NCI-H1105 (cell line): ENCODE measurements at regions not wholly inside any gene's neighbourhood (a gene's known extent, or its start where the extent isn't known, plus 50 kb on each side); places are given as distances from the start of the nearest gene placed in this dataset.
A peak's percentile ranks its signal among the peaks of the same experiment; 100 is the strongest.
"Not testable (repeated sequence)": the region's sequence is repeated elsewhere in the genome, so short reads cannot be mapped to it uniquely, and the experiment has no call there.

Experiments
- DNase-seq: peaks from one replicate; lab custom pipeline; 2025; lab: John Stamatoyannopoulos, UW

DNA sequence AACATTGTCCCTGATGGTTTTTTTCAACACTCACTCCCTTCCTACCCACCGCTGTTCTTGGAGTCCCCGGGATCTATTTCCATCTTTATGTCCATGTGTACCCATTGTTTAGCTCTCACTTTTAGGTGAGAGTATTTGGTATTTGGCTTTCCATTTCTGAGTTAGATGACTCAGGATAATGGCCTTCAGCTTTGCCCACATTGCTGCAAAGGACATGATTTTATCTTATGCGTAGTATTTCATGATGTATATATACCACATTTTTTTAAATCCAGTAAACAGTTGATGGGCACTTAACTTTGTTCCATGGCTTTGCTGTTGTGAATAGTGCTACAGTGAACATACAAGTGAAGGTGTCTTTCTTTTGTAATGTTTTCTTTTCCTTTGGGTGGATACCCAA, 123.5 kb upstream of the KITLG start:
- DNase-seq: no peak

DNA sequence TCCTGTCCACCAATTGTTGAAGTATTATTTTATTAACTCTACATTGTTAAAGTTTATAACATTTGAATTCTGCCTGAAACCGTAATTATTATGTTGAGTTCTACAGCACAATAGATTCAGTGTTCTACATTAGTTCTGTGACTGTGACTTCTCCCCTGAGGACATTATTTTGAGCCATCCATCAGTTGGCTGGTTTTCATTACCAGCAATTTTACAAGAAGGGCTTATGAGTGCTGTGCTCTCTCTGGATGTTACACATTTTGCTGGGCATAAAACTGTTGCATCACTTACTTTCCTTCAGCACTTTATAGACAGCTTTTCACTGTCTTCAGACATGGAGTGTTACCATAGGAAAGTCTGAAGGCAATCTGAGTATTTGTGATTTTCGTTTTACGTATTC, 118.2 kb upstream of the KITLG start:
- DNase-seq: no peak

DNA sequence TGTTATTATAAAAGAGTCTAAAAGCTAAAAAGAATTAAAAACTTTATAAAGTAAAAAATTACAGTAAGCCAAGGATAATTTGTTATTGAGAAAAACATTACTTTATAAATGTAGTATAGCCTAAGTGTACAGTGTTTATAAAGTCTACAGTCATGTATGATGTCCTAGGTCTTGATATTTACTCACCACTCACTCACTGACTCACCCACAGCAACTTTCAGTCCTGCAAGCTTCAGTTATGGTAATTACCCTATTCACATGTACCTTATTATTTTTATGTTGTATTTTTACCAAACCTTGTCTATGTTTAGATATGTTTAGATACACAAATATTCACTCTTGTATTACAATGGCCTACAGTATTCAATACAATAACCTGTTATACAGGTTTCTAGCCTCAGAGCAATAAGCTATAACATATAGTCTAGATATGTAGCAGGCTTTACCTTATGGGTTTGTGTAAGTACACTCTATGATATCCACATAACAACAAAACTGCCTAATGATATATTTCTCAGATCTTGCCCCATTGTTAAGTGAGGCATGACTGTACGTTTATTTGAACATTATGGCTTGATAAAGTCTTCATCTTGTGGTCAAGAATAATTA, 113.7 kb upstream of the KITLG start:
- DNase-seq: no peak

DNA sequence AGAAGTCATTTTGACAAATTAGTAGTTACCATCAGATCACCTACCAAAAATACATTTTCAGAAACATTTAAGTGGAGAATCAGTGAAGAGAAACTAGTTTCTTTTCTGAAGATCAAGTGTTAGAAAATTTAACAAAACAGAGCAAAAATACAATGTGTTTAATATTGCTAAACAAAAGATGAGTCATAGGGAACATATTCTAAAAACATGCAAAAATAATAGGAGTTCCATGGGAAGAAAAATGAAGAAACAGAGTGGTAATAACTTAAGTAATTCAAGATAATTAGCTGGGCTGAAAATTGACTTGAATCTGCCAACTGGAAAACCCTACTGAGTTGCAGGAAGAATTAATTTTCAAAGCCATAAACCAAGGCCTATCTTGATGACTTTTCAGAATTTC, 111.5 kb upstream of the KITLG start:
- no peak for DNase-seq

DNA sequence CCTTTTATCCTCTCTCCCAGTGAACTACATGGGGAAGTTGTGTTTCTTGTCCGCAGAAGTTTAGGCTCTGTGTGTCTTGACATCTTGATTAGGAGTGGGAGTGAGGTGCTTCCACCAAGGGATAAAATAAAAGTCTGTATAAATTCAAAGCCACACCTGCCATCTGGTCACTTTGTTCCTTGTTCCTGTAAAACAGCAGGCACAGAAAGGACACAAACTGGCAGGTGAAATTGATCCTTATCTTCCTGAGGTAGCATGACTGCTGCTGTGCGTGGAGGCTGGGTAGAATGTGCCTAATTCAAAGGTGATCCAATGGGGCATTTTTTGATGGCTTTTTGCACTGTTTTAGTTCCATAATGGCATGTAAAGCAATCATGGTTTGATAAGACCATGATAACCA, 104.3 kb upstream of the KITLG start:
- no peak for DNase-seq

DNA sequence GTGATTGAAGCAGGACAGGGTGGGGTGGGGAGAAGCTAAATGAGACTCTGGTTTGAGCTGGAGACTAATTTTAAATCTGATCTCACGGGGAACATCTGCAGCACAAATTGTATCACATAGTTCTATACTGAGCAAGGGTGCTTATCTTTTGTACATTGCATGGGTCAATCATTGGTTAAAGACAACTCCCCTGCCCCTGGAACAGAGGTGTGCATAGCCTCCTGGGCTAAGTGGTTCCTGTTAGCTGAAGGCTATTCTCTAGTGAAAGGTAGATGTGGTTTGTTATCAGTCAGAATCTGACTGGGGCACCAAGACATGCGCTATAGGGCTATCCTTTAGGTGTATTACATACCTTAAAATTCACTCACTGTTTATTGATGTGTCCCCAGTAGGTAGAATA, 103.9 kb upstream of the KITLG start:
- no peak for DNase-seq

DNA sequence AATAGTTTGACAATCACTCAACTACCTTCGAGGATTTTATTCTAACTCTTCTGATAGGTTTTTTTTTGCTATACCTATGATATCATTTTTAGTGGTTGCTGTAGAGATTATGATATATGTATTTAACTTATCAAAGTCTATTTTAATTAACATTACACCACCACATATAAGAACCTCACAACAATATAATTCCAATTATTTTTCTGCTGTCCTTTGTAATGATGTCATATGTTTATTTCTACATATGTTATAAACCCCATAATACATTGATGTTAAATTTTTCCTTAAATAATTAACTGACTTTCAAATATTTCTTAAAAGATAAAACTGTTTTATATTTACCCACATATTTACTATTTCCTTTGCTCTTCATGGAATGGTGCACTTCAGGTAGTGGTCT, 103.4 kb upstream of the KITLG start:
- no peak for DNase-seq

DNA sequence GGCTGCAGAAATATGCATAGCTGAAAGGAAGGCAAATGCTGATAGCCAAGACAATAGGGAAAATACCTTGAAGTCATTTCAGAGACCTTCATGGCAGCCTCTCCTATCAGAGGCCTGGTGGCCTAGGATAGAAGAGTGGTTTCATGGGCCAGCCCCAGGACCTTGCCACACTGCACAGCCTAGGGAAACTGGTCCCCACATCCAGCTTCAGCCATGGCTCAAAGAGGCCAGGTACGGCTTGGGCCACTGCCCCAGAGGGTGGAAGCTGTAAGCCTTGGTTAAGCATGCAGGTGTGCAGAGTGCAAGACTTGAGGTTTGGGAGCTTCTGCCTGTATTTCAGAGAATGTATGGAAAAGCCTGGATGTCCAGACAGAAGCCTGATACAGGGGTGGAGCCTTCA, 101.0 kb upstream of the KITLG start:
- DNase-seq: no peak

DNA sequence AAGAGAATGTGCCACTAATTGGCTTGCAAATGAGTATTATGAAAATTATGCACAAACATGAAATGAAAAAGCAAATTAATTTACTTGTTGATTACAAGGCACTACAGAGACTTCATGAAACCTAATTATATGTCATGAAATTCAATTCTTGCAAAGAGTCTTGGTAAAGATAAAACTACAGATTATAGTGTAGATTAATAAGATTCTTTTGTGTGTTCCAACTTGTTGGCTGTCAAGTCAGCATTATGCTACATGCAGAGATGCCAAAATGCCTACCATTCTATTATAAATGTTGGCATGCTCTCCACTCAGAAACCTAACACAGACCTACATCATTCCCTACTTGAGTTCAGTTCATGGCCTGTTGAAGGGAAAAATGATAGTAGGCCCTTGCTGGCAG, 97.2 kb upstream of the KITLG start:
- peak; percentile 49 for DNase-seq

DNA sequence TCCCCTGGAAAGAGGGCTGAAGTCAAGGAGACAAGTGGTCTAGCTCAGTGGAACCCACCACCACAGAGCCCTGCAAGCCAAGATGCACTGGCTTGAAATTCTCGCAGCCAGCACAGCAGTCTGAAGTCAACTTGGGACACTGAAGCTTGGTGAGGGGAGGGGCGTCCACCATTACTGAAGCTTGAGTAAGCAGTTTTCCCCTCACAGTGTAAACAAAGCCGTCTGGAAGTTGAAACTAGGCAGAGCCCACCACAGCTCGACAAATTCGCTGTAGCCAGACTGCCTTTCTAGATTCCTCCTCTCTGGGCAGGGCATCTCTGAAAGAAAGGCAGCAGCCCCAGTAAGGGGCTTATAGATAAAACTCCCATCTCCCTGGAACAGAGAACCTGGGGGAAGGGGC, 87.3 kb upstream of the KITLG start:
- DNase-seq: not testable (repeated sequence)

DNA sequence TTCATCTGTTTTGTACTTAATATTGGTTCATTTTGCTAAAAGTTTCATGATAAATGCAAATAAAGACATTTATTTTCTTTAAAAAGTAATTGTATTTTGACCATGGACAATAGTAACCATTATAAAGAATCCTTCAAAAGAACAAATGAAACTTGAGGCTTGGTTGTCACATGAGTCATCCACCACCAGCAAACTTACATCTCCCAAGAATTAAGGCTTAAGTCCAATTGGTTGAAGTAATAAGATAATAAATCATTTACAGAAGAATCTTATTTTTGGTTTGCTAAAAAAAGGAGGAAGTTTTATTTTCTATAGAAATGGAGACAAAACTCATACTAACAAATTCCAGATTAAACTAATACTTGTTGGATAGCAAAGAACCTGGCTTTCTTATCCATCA, 84.8 kb upstream of the KITLG start:
- no peak for DNase-seq

DNA sequence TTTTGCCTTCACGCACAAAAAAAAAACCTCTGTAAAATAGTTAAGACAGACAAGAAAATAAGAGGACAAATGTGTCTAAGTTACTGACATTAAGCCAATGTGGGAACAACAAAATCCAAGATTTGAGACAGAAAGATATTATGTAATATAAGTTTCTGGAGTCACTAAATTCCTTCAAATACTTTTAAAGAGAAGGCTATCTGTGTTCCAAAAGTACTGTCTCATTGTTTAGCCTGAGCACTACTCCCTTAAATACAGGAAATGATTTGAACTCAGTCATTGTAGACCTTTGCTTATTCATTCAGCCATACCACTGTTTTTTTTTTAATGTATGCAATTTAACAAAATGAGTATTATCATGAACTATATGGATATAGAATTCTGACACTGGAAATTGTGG, 82.7 kb upstream of the KITLG start:
- DNase-seq: no peak

DNA sequence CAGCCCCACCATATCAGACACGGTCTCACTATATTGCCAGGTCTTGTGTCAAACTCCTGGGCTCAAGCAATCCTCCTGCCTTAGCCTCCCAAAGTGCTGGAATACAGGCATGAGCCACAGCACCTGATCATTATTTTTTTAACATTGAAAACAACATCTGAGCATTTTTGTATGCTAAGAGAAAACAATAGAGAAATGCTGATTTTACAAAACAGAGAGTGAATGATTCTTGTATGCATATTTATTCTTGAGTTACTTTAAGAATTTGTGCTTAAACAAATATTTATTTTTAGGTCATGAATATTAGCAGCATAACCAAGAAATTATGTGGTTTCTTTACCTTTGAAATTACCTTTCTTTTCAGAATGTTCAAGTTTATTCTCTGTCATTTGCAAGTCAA, 81.8 kb upstream of the KITLG start:
- no peak for DNase-seq

DNA sequence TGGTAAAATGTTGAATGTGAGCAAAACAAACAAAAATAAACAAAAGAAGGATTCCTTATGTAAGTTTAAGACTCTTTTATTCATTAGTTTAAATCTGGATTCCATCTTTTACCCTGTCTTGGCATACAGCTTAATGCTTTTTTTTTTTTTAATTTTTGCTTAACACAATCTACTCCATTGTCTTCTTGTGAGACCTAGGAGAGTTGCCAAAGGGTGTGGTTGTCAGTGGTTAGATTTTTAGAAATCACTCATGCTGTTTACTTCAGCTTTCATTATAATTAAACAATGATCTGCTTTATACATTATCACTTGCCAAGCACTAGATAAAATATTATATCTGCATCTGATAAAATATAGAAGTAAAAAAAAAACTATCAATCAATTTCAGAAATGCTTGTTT, 77.7 kb upstream of the KITLG start:
- DNase-seq: no peak

DNA sequence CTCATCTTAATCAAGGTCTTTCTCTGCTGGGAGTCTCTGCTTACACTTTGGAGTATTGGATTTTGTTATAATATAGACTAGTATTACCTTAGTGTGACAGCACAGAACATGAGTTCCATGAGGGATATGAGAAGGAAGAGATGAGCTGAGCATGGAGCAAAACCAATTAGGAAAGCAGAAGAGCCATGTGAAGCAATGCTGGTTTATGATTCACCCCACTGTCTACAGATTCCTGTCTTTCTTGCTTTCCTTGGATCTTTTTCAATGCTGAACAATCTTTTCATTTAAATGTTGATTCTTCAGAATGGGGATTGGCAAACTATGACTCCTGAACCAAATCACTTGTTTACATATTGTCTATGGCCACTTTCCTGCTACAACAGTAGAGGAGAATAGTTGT, 70.4 kb upstream of the KITLG start:
- no peak for DNase-seq

DNA sequence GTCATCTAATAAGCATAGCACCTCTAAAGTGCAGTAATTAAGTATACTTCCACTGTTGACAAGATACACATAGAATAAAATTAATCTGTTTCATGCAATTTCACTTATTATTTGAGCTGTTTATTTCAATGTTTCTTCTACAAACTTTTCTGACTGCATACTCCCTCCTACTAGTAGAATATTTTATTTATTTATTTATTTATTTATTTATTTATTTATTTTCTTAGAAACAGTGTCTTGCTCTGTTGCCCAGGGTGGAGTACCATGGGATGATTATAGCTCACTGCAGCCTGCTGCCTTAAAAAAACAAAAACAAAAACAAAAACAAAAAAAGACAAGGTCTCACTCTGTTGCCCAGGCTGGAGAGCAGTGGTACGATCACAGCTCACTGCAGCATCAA, 68.4 kb upstream of the KITLG start:
- no peak for DNase-seq

DNA sequence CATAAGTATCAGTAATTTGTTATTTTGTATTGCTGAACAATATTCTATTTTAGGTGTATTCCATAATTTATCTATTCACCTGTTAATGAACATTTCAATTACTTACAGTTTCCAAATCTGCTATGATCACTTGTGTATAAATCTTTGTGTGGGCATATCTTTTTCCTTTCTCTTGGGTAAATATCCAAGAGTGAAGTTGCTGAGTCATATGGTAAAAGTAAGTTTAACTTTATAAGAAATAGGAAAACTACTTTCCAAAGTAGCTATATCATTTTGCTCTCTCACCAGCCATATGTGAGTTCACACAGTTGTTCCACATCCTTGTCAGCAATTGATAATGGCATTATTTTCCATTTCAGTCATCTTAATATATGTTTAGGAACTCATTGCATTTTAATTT, 66.6 kb upstream of the KITLG start:
- no peak for DNase-seq

DNA sequence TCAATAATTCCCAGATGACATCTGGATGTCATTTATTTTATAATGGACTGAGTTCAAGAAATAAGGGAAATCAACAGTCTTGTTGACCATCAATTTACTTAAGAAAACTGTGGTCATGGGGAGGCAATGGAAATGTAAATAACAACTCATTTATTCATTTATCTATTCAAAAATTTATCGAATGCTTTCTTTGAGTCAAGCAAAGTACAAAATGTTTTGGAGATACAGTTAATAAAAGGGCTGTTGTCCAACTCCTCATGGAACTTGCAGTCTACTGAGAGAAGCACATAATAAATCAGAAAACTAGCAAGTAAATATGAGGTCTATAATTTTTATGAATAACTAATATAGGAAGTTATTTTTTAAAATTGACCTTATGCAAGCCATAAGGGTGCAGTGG, 65.5 kb upstream of the KITLG start:
- DNase-seq: no peak

DNA sequence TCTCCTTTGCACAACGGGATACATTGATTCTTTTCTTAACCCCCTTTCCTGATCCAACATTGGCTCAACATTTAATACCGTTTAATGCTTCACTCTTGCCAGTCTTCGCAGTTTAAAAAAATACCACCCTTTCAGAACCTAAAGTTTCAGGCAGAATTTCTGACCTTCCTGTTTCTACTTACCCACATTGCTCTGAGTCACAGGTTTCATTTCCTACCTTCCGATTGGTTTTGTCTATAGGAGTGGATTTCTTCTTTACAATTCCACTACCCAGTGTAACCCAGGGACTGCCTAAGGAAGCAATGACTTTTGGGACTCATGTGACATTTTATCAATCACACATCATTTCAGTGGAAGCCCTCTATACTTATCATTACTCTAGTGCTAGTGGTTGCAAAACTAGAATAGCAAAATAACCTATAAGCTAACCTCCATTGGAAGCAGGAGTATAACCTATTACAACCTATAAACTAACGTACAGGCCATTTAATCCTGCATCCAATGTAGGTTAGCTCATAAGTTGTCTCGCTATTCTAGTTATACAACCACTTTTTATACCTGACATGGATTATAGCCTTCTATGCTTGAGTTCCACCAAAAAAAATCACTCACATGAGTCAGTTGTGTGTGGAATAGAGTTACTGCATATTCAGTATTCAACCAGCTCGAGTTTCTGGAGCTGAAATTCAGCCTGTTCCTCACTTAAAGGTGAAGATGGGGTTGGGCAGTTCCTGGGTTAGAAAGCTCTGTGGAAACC, 64.9 kb upstream of the KITLG start:
- no peak for DNase-seq

DNA sequence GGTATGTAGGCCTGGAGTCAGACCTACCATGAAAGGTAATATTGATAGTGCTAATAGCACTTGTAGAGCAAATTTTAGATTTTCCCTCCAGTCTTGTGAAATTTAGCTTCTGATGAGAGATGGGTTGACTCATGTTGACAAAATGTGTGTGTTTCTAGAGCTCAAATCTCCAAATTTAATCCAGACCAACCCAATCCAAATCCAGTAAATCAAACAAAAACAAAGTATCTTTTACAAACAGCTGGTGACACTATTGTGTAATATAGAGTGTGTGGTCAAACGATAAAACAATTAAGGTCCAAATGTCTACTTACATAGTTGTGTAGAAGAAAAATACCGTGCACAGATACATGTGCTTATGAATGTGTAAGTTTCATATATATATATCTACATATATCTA, 63.4 kb upstream of the KITLG start:
- no peak for DNase-seq

DNA sequence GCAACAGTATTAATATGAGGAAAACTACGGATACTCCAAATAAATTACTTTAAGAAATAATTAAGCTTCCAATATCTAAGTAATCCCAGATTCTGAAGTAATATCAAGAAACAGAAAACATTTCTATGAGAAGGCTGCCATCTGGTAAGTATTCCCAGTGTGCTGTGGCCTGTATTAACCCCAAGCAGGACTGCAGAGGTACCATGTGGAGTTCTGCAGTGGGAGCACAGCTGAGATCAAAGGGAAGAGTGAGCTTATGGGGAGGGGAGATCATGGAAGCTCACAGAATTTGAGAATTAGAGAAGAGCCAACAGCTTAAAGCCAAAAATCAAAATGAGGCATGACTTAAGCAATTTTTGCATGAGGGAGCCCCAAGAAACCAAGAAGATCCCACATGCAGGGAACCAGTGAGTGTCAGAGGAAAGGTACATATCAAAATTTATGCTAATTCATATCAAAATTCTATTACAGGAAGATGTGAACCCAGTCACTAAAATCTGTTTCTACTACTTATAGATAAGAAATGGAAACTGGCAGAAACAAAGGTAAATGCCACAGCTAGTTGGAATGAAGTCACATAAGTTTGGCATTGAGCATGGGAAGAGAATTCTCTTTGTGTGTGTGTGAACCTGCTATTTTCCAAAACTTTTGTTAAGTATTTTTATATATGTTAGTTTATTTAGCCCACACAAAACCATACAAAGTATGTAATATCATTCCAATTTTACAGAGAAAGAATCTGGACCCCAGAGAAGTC, 62.6 kb upstream of the KITLG start:
- DNase-seq: no peak

DNA sequence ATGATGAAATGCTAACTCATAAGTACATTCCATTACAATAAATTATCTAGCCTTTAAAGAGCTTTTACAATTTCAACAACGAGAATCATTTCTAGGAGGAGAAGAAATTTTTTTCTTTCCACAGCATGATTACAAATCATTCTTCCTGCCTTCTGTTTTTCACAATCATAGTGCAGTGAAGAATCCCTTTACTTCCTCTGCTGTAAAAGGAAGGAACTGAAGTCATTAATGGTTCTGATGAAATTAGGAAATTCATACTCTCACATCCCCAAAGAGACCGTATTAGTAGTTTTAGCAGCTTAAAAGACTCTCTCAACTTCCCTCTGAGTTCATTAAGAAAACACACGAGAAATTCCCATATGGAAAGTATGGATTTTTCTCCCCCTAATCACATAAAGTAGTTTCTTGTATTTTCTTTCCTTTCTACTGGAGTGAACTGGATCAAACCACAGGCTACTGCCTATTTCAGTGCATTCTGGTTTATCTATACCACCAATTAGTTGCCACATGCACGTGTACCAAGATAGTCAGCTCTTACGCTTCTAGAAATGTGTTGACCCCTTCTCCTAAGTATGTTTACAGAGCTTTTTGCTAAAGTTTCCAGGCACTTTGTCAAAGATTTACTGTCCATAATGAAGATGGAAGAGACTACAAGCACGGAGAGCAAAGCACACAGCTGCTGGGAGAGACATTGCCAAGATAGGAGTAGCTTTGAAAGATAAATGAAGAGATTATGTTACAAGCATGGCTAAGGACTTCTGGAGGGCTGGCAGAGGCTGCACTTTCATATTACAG, 58.9 kb upstream of the KITLG start:
- DNase-seq: no peak

DNA sequence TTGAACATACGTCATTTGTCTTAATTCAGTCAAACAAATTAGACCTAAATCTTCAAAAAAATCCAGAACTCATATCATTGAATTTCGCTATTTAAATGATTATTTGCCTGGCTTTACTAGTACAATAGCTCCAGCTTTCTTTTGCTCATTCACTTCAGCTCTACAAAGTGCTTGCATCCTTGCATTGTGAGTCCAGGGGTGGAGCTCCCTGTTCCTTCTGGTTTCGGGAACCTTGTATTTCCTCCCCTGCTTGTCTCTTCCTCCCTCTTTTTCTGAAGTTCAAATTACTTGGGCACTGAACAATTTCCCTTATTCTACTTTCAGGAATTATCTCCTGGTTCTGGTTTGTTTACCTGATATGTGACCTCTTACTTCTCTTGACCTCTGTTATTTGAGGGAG, 58.1 kb upstream of the KITLG start:
- no peak for DNase-seq
